OCI-LY1 (cell line): ENCODE measurements at regions not wholly inside any gene's neighbourhood (a gene's known extent, or its start where the extent isn't known, plus 50 kb on each side); places are given as distances from the start of the nearest gene placed in this dataset.

Experiments used
- H2AFZ ChIP-seq: fragments of 200-600 bp; sonication (generic), shearing (Covaris generic); 2 replicates; pipeline ENCODE4 v1.6.0; 2014; ENCODE audit warnings: antibody characterized with exemption, mild to moderate bottlenecking, low read length
- H3F3A ChIP-seq: fragments of 200-600 bp; sonication (generic), shearing (Covaris generic); 2 replicates; pipeline ENCODE4 v1.6.0; 2014; ENCODE audit warnings: mild to moderate bottlenecking, antibody characterized with exemption, low read length, moderate library complexity; ENCODE audit not compliant: insufficient read depth
- H3K27ac ChIP-seq: fragments of 200-600 bp; sonication (generic); 2 replicates; pipeline ENCODE4 v1.5.1; 2014; ENCODE audit warnings: low read length, mixed run types, mild to moderate bottlenecking, low read depth; ENCODE audit not compliant: poor library complexity, severe bottlenecking
- H3K27me3 ChIP-seq: fragments of 200-600 bp; sonication (generic); 2 replicates; pipeline ENCODE4 v1.6.0; 2014; ENCODE audit warnings: antibody characterized with exemption, mild to moderate bottlenecking, low read length, moderate library complexity; ENCODE audit not compliant: insufficient read depth
- H3K36me3 ChIP-seq: fragments of 200-600 bp; sonication (generic); 2 replicates; pipeline ENCODE4 v1.6.1; 2014; ENCODE audit warnings: mild to moderate bottlenecking, antibody characterized with exemption, low read length, moderate library complexity, mixed read lengths; ENCODE audit not compliant: insufficient read depth
- H3K4me1 ChIP-seq: fragments of 200-600 bp; sonication (generic); 2 replicates; pipeline ENCODE4 v1.5.1; 2014; ENCODE audit warnings: mild to moderate bottlenecking, low read length, moderate library complexity; ENCODE audit not compliant: insufficient read depth, severe bottlenecking
- H3K4me2 ChIP-seq: fragments of 200-600 bp; sonication (generic), shearing (Covaris generic); 2 replicates; pipeline ENCODE4 v1.6.1; 2014; ENCODE audit warnings: low read length
- H3K4me3 ChIP-seq: fragments of 200-600 bp; sonication (generic); 2 replicates; pipeline ENCODE4 v1.5.1; 2014; ENCODE audit warnings: low read length, low read depth, mild to moderate bottlenecking, mixed read lengths; ENCODE audit not compliant: poor library complexity, severe bottlenecking
- H3K79me2 ChIP-seq: fragments of 200-600 bp; shearing (Covaris generic); 2 replicates; pipeline ENCODE4 v1.6.1; 2016; ENCODE audit warnings: mixed run types, low read length, mixed read lengths; ENCODE audit not compliant: insufficient read depth
- H3K9ac ChIP-seq: fragments of 200-600 bp; sonication (generic), shearing (Covaris generic); 2 replicates; pipeline ENCODE4 v1.6.1; 2014; ENCODE audit warnings: mild to moderate bottlenecking, low read length, mixed read lengths
- H3K9me2 ChIP-seq: fragments of 200-600 bp; sonication (generic), shearing (Covaris generic); 2 replicates; pipeline ENCODE4 v1.6.1; 2014; ENCODE audit warnings: low read depth, mild to moderate bottlenecking, low read length, mixed read lengths
- H3K9me3 ChIP-seq: fragments of 200-600 bp; shearing (Covaris generic); 2 replicates; pipeline ENCODE4 v1.6.1; 2014; ENCODE audit warnings: low read length, mixed read lengths
- H4K20me1 ChIP-seq: fragments of 200-600 bp; sonication (generic), shearing (Covaris generic); 2 replicates; pipeline ENCODE4 v1.6.0; 2016; ENCODE audit warnings: mild to moderate bottlenecking, low read length; ENCODE audit not compliant: insufficient read depth
- EZH2 ChIP-seq: fragments of 200-600 bp; sonication (generic), shearing (Covaris generic); IDR thresholded peaks from 2 replicates; pipeline ENCODE4 v1.8.0; 2017; ENCODE audit warnings: borderline replicate concordance, mixed run types, mild to moderate bottlenecking, antibody characterized with exemption, low read length, moderate library complexity, mixed read lengths
- TF ChIP-seq, protein P1 (sequence below): fragments of 200-600 bp; sonication (generic), shearing (Covaris generic); IDR thresholded peaks from 2 replicates; pipeline ENCODE4 v1.5.1; 2017; ENCODE audit warnings: mild to moderate bottlenecking, antibody characterized with exemption, low read length, moderate library complexity, mixed read lengths

DNA sequence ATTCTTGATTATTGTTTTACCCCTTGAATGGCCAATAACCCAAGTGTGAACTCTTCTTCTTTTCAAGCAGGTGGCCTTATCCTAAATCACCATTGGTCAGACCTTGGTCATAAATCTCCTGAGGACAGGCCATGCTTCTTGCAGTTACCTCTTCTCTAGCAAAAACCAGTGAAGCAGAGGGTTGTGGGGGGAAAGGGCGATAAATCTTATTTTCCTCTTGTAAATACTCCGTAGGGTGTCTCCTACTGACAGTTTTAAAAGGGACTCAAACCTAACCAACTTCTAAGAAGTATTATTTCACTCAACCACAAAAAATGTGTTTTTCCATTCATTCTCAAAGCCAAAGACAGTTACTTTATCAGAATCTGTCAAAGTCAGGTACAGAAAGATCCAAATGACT is 168.1 kb upstream of the RMP24 start:
- H3F3A ChIP-seq = no peaks in the 10 kb centered on the region
- no peak overlapping the region for H3K4me2 ChIP-seq
- no peaks in the 10 kb centered on the region for H3K9me2 ChIP-seq
- H3K79me2 ChIP-seq = no peaks in the 10 kb centered on the region
- H3K9me3 ChIP-seq = no peaks in the 10 kb centered on the region
- no peaks in the 10 kb centered on the region for H3K36me3 ChIP-seq
- H3K4me3 ChIP-seq = no peak overlapping the region
- no peak overlapping the region for H2AFZ ChIP-seq
- no peak overlapping the region for H3K9ac ChIP-seq
- H3K27ac ChIP-seq = no peak overlapping the region
- no peaks in the 10 kb centered on the region for H3K27me3 ChIP-seq
- peaks cover 3% of the 10 kb centered on the region for H3K4me1 ChIP-seq
- TF ChIP-seq, protein P1, sequence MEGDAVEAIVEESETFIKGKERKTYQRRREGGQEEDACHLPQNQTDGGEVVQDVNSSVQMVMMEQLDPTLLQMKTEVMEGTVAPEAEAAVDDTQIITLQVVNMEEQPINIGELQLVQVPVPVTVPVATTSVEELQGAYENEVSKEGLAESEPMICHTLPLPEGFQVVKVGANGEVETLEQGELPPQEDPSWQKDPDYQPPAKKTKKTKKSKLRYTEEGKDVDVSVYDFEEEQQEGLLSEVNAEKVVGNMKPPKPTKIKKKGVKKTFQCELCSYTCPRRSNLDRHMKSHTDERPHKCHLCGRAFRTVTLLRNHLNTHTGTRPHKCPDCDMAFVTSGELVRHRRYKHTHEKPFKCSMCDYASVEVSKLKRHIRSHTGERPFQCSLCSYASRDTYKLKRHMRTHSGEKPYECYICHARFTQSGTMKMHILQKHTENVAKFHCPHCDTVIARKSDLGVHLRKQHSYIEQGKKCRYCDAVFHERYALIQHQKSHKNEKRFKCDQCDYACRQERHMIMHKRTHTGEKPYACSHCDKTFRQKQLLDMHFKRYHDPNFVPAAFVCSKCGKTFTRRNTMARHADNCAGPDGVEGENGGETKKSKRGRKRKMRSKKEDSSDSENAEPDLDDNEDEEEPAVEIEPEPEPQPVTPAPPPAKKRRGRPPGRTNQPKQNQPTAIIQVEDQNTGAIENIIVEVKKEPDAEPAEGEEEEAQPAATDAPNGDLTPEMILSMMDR = no peak
- no peak for TF ChIP-seq EZH2
- H4K20me1 ChIP-seq = no peaks in the 10 kb centered on the region

DNA sequence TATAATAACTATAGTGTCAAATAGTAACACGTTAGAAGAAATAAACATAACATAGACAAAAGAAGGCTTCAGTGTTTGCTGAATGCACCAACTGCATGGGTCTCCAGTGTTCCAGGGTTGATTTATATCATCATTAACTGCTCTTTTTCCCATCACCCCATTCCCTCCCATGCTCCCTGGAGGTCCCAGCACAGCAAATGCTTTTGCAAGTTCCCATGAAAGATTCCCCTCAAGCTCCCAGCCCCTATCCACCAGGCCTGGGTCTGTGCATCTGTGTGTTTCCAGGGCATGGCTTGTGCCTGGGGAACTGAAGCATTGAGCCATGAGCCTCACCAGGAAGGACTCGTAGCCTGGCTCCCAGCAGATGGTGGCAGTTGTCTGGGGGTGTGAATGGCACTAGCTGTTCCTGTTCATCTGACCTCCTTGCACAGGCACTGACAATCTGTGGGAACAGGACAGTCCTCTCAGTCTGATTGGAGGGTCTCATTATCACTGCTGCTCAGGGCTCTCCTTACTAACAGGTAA is 164.6 kb upstream of the RMP24 start:
- no peaks in the 10 kb centered on the region for H3K36me3 ChIP-seq
- no peak overlapping the region for H3K9ac ChIP-seq
- H3K79me2 ChIP-seq = no peaks in the 10 kb centered on the region
- no peaks in the 10 kb centered on the region for H3K9me3 ChIP-seq
- TF ChIP-seq EZH2 = no peak
- TF ChIP-seq, protein P1 = no peak
- no peaks in the 10 kb centered on the region for H3K9me2 ChIP-seq
- no peak overlapping the region for H3K4me2 ChIP-seq
- no peaks in the 10 kb centered on the region for H3K27me3 ChIP-seq
- no peaks in the 10 kb centered on the region for H4K20me1 ChIP-seq
- H3F3A ChIP-seq = no peaks in the 10 kb centered on the region
- H2AFZ ChIP-seq = no peak overlapping the region
- H3K4me3 ChIP-seq = no peak overlapping the region
- H3K4me1 ChIP-seq = peaks cover 11% of the 10 kb centered on the region
- H3K27ac ChIP-seq = no peak overlapping the region

DNA sequence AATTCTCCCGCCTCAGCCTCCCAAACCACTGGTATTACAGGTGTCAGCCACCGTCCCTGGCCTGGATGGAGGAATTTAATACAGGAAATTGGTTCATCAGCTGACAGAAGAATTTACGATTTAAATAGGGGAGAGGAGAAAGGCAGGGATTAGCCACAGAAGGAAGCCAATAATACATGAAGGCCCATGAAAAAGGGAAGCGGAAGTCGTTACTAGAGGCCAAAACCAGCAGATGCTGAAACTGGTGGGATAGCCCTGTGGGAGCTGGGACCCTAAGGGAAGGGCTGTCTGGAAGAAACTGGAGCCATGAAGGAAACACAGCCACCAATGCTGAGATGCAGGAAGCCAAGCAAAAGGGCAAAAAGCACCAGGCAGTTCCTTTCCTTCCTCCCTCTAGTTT is 163.7 kb upstream of the RMP24 start:
- H3K9me3 ChIP-seq = no peaks in the 10 kb centered on the region
- no peaks in the 10 kb centered on the region for H3K9me2 ChIP-seq
- no peak overlapping the region for H3K4me2 ChIP-seq
- H3K4me3 ChIP-seq = no peak overlapping the region
- H3F3A ChIP-seq = no peaks in the 10 kb centered on the region
- TF ChIP-seq, protein P1 = no peak
- TF ChIP-seq EZH2 = no peak
- H3K79me2 ChIP-seq = no peaks in the 10 kb centered on the region
- H3K27me3 ChIP-seq = no peaks in the 10 kb centered on the region
- no peak overlapping the region for H2AFZ ChIP-seq
- H3K27ac ChIP-seq = no peak overlapping the region
- H3K36me3 ChIP-seq = no peaks in the 10 kb centered on the region
- no peak overlapping the region for H3K9ac ChIP-seq
- H3K4me1 ChIP-seq = peaks cover 11% of the 10 kb centered on the region
- no peaks in the 10 kb centered on the region for H4K20me1 ChIP-seq
